PFSK-1 (cell line): ENCODE measurements at regions not wholly inside any gene's neighbourhood (a gene's known extent, or its start where the extent isn't known, plus 50 kb on each side); places are given as distances from the start of the nearest gene placed in this dataset.

ENCODE experiments used
- POLR2AphosphoS5 ChIP-seq: IDR thresholded peaks from 2 replicates; pipeline ENCODE4 v1.6.1; 2012; ENCODE audit warnings: low read depth, mild to moderate bottlenecking, control low read depth, low read length, moderate library complexity
- TF ChIP-seq, protein P1 (sequence below), 2 experiments: IDR thresholded peaks; 2 replicates each; pipeline versions ENCODE4 v1.6.1 to v1.8.0; 2011 to 2012; ENCODE audit warnings: low read depth in 2 of 2, low read length in 2 of 2, control low read depth in 1 of 2, inconsistent platforms in 1 of 2, mild to moderate bottlenecking in 1 of 2, moderate library complexity in 1 of 2; ENCODE audit not compliant: insufficient read depth in 1 of 2

DNA sequence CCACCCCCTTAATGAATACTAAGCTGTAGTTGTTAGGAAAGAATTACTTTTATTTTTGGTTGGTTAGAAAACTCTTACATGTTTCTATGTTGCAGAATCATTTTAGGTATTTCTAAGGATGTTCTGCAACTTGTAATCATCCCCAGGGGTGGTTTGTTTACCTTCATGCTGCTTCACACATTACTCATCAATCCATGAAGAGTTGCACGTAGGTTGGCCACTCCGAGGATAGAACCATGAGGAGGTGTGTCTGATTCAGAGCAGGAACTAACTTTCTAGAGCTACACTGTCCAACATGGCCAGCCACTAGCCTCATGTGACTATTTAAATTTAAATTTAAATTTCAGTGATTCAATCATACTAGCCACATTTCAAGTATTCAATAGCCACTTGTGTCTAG is 127.2 kb upstream of the FRMPD4 start:
- no peak for TF ChIP-seq POLR2AphosphoS5
- TF ChIP-seq, protein P1, sequence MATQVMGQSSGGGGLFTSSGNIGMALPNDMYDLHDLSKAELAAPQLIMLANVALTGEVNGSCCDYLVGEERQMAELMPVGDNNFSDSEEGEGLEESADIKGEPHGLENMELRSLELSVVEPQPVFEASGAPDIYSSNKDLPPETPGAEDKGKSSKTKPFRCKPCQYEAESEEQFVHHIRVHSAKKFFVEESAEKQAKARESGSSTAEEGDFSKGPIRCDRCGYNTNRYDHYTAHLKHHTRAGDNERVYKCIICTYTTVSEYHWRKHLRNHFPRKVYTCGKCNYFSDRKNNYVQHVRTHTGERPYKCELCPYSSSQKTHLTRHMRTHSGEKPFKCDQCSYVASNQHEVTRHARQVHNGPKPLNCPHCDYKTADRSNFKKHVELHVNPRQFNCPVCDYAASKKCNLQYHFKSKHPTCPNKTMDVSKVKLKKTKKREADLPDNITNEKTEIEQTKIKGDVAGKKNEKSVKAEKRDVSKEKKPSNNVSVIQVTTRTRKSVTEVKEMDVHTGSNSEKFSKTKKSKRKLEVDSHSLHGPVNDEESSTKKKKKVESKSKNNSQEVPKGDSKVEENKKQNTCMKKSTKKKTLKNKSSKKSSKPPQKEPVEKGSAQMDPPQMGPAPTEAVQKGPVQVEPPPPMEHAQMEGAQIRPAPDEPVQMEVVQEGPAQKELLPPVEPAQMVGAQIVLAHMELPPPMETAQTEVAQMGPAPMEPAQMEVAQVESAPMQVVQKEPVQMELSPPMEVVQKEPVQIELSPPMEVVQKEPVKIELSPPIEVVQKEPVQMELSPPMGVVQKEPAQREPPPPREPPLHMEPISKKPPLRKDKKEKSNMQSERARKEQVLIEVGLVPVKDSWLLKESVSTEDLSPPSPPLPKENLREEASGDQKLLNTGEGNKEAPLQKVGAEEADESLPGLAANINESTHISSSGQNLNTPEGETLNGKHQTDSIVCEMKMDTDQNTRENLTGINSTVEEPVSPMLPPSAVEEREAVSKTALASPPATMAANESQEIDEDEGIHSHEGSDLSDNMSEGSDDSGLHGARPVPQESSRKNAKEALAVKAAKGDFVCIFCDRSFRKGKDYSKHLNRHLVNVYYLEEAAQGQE (IDR thresholded peaks at IDR 0.05; ENCODE audit: insufficient read depth in 1 of 2, low read depth in 2 of 2, low read length in 2 of 2): no peak
